Gastrocnemius medialis (tissue), 4 donors: ENCODE measurements at regions not wholly inside any gene's neighbourhood (a gene's known extent, or its start where the extent isn't known, plus 50 kb on each side); places are given as distances from the start of the nearest gene placed in this dataset.

ENCODE experiments used
- ATAC-seq, 2 donors: fragments of 150-250 bp; one replicate each; pipeline ENCODE4 v1.9.1; 2016
- DNase-seq, 2 donors: peaks; one replicate each; pipeline ENCODE4 v3.0.0-alpha.2; 2019
- H3K27ac ChIP-seq, 4 donors: fragments of 200-600 bp; sonication (generic); 1 replicate in 1 of 4; 2 replicates in 3 of 4; pipeline ENCODE4 v1.5.1; 2016 to 2018; ENCODE audit warnings: mild to moderate bottlenecking in 2 of 4, moderate library complexity in 1 of 4
- H3K27me3 ChIP-seq, 3 donors: fragments of 200-600 bp; sonication (generic) in 2 of 3; 1 replicate in 1 of 3; 2 replicates in 2 of 3; pipeline versions ENCODE4 v1.5.1 to v1.6.0; 2016 to 2019; ENCODE audit warnings: mild to moderate bottlenecking in 1 of 3, moderate library complexity in 1 of 3
- H3K36me3 ChIP-seq, 2 donors: fragments of 200-600 bp; sonication (generic) in 1 of 2; one replicate each; pipeline ENCODE4 v1.5.1; 2017 to 2018
- H3K4me1 ChIP-seq, 2 donors: fragments of 200-600 bp; sonication (generic) in 1 of 2; one replicate each; pipeline ENCODE4 v1.5.1; 2016 to 2017; ENCODE audit warnings: mild to moderate bottlenecking in 2 of 2
- H3K4me3 ChIP-seq, 4 donors: fragments of 200-600 bp; sonication (generic) in 3 of 4; 1 replicate in 1 of 4; 2 replicates in 3 of 4; pipeline ENCODE4 v1.5.1; 2016 to 2019; ENCODE audit warnings: mild to moderate bottlenecking in 2 of 4
- H3K9me3 ChIP-seq, 3 donors: fragments of 200-600 bp; sonication (generic) in 2 of 3; 1 replicate in 1 of 3; 2 replicates in 2 of 3; pipeline ENCODE4 v1.5.1; 2016 to 2019
- POLR2A ChIP-seq, 2 donors: fragments of 450-650 bp; IDR thresholded peaks; one replicate each; pipeline ENCODE4 v1.6.1; 2017; ENCODE audit warnings: antibody characterized with exemption in 2 of 2, mild to moderate bottlenecking in 2 of 2, moderate library complexity in 2 of 2
- in situ Hi-C, 4 donors: fragments of 200-750 bp; cut with MboI; loops; one replicate each; pipeline versions ENCODE4 v1.15.0 to v1.8.0; 2017; ENCODE audit warnings: low sequenced_read_pairs in 4 of 4
- intact Hi-C: fragments of 100-400 bp; cut with DNase I; formaldehyde crosslinking; loops from one replicate; pipeline ENCODE4 v1.15.1; 2023; ENCODE audit warnings: low total_unique reads
- TF ChIP-seq, protein P1 (sequence below), 5 experiments: fragments of 450-650 bp in 3 of 5; fragments of 200-600 bp in 2 of 5; sonication (generic) in 2 of 5; IDR thresholded peaks in 4 of 5; conservative IDR thresholded peaks in 1 of 5; 1 replicate in 4 of 5; 2 replicates in 1 of 5; pipeline ENCODE4 v1.5.1; 2016 to 2019; ENCODE audit warnings: antibody characterized with exemption in 5 of 5, mild to moderate bottlenecking in 3 of 5, moderate library complexity in 3 of 5

DNA sequence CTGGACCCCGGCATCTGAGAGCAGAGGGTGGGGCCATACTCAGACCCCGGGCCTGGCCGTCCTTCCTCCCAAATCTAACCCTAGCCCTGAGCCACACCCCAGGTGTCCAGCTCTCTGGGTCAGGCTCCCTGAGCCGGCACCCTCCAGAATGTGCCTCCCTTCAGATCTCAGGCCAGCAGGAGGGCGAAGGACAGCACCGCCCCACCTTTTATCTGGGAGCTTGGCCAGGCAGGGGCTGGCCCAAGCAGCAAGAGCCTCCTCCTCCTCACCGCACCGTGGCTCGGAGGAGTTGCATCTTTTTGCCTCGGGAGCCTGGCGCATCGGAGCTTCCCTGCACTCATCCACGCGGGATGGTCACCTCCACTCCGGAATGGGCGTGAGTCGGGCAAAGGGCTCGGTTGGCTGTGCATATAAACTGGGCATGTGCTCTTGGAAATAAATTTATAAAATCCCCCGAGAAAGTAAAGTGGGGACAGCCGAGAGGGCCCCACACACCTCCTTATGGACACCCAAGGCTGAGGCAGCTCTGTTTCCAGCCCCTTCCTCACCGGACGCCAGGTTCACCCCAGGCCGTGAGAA lies 69.1 kb upstream of the CTDP1 start:
- DNase-seq (no peak), ATAC-seq (no peak)
- Histone ChIP-seq H3K27me3 (peaks cover 1 to 4% (median 3%) of the 10 kb centered on the region in 3 donors), H3K36me3 (no peaks in the 10 kb centered on the region), H3K27ac (no peak overlapping the region), H3K4me3 (no peak overlapping the region), H3K4me1 (no peaks in the 10 kb centered on the region), H3K9me3 (no peaks in the 10 kb centered on the region)
- intact Hi-C loops (no loop called here), in situ Hi-C loops (no loop called here)
- no peak for TF ChIP-seq POLR2A (IDR thresholded peaks at IDR 0.05)
- TF ChIP-seq, protein P1, sequence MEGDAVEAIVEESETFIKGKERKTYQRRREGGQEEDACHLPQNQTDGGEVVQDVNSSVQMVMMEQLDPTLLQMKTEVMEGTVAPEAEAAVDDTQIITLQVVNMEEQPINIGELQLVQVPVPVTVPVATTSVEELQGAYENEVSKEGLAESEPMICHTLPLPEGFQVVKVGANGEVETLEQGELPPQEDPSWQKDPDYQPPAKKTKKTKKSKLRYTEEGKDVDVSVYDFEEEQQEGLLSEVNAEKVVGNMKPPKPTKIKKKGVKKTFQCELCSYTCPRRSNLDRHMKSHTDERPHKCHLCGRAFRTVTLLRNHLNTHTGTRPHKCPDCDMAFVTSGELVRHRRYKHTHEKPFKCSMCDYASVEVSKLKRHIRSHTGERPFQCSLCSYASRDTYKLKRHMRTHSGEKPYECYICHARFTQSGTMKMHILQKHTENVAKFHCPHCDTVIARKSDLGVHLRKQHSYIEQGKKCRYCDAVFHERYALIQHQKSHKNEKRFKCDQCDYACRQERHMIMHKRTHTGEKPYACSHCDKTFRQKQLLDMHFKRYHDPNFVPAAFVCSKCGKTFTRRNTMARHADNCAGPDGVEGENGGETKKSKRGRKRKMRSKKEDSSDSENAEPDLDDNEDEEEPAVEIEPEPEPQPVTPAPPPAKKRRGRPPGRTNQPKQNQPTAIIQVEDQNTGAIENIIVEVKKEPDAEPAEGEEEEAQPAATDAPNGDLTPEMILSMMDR (IDR thresholded peaks at IDR 0.05 in 4 of 5, conservative IDR thresholded peaks at IDR 0.05 in 1 of 5) = no peak

DNA sequence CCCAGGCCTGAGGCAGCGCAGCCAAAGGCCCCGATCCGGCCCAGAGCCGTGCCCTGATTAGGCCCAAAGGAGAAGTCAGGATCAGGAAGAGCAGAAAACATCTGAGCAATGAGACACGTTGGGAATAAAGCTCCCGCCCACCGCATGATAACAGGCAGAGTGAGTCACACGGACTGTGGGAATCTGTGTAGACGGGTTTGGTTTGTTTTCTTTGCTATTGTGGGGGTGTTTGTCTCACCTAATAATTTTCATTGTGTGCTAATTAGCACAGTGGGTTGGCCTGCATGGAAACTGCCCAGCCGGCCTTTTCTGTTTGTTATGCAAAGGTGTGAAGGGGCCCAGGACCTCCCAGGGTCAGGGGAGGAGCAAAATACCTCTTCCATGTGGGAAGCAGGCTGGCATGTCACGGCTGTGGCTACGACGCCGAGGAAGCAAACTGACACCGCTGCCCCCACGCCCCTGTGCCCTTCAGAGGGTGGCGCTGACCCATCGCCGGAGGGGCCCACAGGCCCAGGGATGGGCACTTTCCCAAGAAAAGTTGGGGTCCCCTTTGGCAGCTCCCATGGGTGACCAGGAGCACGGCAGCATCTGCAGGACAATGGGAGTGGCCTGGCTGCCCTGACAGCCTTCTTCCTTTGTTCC lies 68.4 kb upstream of the CTDP1 start:
- in situ Hi-C loops = no loop called here
- ATAC-seq (no peak), DNase-seq (no peak)
- H3K27me3 ChIP-seq = peaks cover 3 to 6% (median 5%) of the 10 kb centered on the region in 3 donors
- H3K27ac ChIP-seq = no peak overlapping the region
- TF ChIP-seq POLR2A (IDR thresholded peaks at IDR 0.05) = no peak
- TF ChIP-seq, protein P1 (IDR thresholded peaks at IDR 0.05 in 4 of 5, conservative IDR thresholded peaks at IDR 0.05 in 1 of 5) = no peak
- H3K4me3 ChIP-seq = no peak overlapping the region
- H3K36me3 ChIP-seq = no peaks in the 10 kb centered on the region
- H3K4me1 ChIP-seq = no peaks in the 10 kb centered on the region
- intact Hi-C loops = no loop called here
- no peaks in the 10 kb centered on the region for H3K9me3 ChIP-seq

DNA sequence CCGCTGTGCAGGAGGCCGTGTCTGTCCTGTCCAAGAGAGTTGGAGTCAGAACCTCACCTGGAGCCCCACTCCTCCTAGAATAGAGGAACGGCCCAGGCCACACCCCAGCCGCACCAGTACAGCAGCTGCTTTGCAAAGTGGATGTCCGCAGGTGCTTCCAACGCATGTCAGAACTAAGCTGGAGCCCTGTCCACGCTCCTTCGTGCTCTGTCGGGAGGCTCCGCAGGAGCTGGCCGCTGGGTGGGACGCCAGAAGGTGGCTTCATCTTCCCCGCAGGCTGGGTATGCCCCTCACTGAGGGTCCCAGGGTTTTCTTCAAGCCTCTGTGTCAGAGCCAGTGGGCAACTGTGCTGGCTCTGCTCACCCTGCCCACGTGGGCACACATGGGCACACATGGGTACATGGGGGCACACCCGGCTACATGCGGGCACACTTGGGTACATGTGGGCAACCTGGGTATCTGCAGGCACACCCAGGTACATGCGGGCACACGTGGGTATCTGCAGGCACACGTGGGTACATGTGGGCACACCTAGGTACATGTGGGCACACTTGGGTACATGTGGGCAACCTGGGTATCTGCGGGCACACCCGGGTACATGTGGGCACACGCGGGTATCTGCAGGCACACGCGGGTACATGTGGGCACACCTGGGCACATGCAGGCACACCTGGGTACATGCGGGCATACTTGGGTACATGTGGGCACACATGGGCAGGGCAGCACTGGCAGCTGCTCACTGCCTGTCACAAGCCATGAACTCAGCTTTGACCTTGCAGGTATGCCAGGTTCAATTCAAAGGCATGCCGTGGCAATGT lies 67.1 kb upstream of the CTDP1 start:
- H3K4me3 ChIP-seq = no peak overlapping the region
- no peaks in the 10 kb centered on the region for H3K9me3 ChIP-seq
- no peaks in the 10 kb centered on the region for H3K4me1 ChIP-seq
- TF ChIP-seq, protein P1 (IDR thresholded peaks at IDR 0.05 in 4 of 5, conservative IDR thresholded peaks at IDR 0.05 in 1 of 5) = no peak
- TF ChIP-seq POLR2A (IDR thresholded peaks at IDR 0.05) = no peak
- in situ Hi-C loops = no loop called here
- intact Hi-C loops = no loop called here
- DNase-seq = peak in 1 of 2 donors; percentile 6
- no peak overlapping the region for H3K27ac ChIP-seq
- H3K36me3 ChIP-seq = no peaks in the 10 kb centered on the region
- no peak for ATAC-seq
- H3K27me3 ChIP-seq = peaks cover 8 to 14% (median 11%) of the 10 kb centered on the region in 3 donors

DNA sequence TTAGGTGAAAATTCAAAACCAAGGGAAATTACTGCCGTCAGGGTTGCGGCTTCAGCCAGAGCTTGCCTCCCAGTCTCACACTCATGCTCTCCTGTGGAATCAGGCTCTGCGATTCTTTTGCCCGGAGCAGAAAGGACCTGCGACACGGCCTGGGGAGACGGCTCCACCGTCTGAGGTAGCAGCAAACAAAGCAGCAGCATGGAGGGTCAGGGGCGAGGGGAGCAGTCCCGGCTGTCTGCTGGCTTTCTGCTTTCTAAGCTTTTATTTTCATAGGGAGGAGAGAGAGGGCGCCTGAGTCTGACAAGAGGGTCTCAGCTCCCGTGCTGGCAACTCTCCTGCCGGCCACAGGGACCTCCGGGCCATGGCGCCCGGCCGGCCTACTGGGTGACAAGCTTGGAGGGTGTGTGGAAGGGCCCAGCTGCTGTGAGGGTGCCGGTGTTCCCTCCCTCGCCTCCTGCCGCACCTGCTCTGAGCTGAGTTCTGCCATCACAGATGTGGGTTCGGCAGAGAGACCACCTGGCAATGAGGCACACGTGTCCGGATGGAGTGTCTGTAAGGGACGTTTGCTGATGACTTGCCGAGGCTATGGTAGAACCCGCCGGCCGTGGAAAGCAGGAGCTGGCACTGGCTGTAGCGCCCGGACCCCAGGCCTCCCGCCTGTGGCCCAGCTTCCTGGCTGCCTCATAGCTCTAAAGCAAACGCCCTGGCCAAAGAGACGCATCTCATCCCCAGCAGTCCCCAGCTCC lies 66.2 kb upstream of the CTDP1 start:
- no peaks in the 10 kb centered on the region for H3K9me3 ChIP-seq
- TF ChIP-seq, protein P1 (IDR thresholded peaks at IDR 0.05 in 4 of 5, conservative IDR thresholded peaks at IDR 0.05 in 1 of 5) = no peak
- no peak for TF ChIP-seq POLR2A (IDR thresholded peaks at IDR 0.05)
- no peaks in the 10 kb centered on the region for H3K36me3 ChIP-seq
- in situ Hi-C loops (no loop called here), intact Hi-C loops (no loop called here)
- H3K4me3 ChIP-seq = no peak overlapping the region
- ATAC-seq (no peak), DNase-seq (peak in 1 of 2 donors; percentile 5)
- H3K27ac ChIP-seq = no peak overlapping the region
- H3K4me1 ChIP-seq = no peaks in the 10 kb centered on the region
- H3K27me3 ChIP-seq = peaks cover 8 to 14% (median 11%) of the 10 kb centered on the region in 3 donors
